ENCODE measurements at regions not wholly inside any gene's neighbourhood (a gene's known extent, or its start where the extent isn't known, plus 50 kb on each side); places are given as distances from the start of the nearest gene placed in this dataset.

GRCh38 chr16:54506214-54506580 is 219.6 kb upstream of the IRX3 start:
- no peak for TF ChIP-seq ZBTB21 (tag by site-specific recombination; IDR thresholded peaks at IDR 0.05)
- no peak for TF ChIP-seq ZNF280C (tag by site-specific recombination; IDR thresholded peaks at IDR 0.05)
- TF ChIP-seq CTCF (tag by site-specific recombination; IDR thresholded peaks at IDR 0.05), result no peak
- no peak for TF ChIP-seq ZNF19 (tag by site-specific recombination; IDR thresholded peaks at IDR 0.05; ENCODE audit: low read depth)
- no peak for TF ChIP-seq ZNF707 (tag by site-specific recombination; IDR thresholded peaks at IDR 0.05)
- TF ChIP-seq ZNF501 (tag by site-specific recombination; IDR thresholded peaks at IDR 0.05), result no peak
- TF ChIP-seq ZNF513 (tag by site-specific recombination; IDR thresholded peaks at IDR 0.05), result no peak
- no peak for TF ChIP-seq ZEB2 (tag by site-specific recombination; IDR thresholded peaks at IDR 0.05)
- TF ChIP-seq ZNF140 (tag by site-specific recombination; IDR thresholded peaks at IDR 0.05), result no peak
- TF ChIP-seq MYNN (tag by site-specific recombination; IDR thresholded peaks at IDR 0.05; ENCODE audit: borderline replicate concordance), result no peak
- no peak for TF ChIP-seq KLF10 (tag by site-specific recombination; IDR thresholded peaks at IDR 0.05)
- no peak for TF ChIP-seq TCF7L2 (IDR thresholded peaks at IDR 0.05; ENCODE audit: borderline replicate concordance, low read depth, low read length)
- no peak for TF ChIP-seq PRDM1 (tag by site-specific recombination; IDR thresholded peaks at IDR 0.05)
- no peak for TF ChIP-seq ZBTB10 (tag by site-specific recombination; IDR thresholded peaks at IDR 0.05)
